HEK293 (cell line): ENCODE measurements at regions not wholly inside any gene's neighbourhood (a gene's known extent, or its start where the extent isn't known, plus 50 kb on each side); places are given as distances from the start of the nearest gene placed in this dataset.

Experiments
- CTCF ChIA-PET: fragments of 350-600 bp; formaldehyde crosslinking; extraction: SDS; loops from one replicate; lab custom pipeline; 2021; ENCODE audit warnings: antibody characterized with exemption; lab: Yijun Ruan, JAX
- POLR2A ChIA-PET: fragments of 300-600 bp; formaldehyde crosslinking; extraction: SDS; loops from one replicate; lab custom pipeline; 2020; ENCODE audit warnings: antibody characterized with exemption, inconsistent platforms; lab: Yijun Ruan, JAX
- H3K27ac ChIP-seq: fragments of 200-500 bp; sonication (Bioruptor generic); 2 replicates; pipeline ENCODE4 v1.5.1; 2014; ENCODE audit warnings: low read depth, low read length, control low read depth, inconsistent platforms; ENCODE audit errors: extremely low read depth
- H3K36me3 ChIP-seq, 2 experiments: fragments of 200-500 bp in 1 of 2; sonication (Bioruptor generic) in 1 of 2; 1 replicate in 1 of 2; 2 replicates in 1 of 2; pipeline ENCODE4 v1.5.1; 2014 to 2017; ENCODE audit warnings: inconsistent platforms in 2 of 2, low read length in 2 of 2; ENCODE audit not compliant: control insufficient read depth in 2 of 2, insufficient read depth in 1 of 2
- H3K4me1 ChIP-seq: fragments of 200-500 bp; sonication (Bioruptor generic); 2 replicates; pipeline ENCODE4 v1.5.1; 2014; ENCODE audit warnings: mild to moderate bottlenecking, low read length, inconsistent platforms; ENCODE audit not compliant: control insufficient read depth, insufficient read depth
- H3K4me3 ChIP-seq: 2 replicates; pipeline ENCODE4 v1.5.1; 2011; ENCODE audit warnings: low read depth, mild to moderate bottlenecking, control low read depth, low read length, moderate library complexity
- H3K9me3 ChIP-seq: fragments of 200-500 bp; sonication (Bioruptor generic); 2 replicates; pipeline ENCODE4 v1.5.1; 2014; ENCODE audit warnings: low read depth, low read length, inconsistent platforms; ENCODE audit not compliant: control insufficient read depth, insufficient read depth
- GLIS1 ChIP-seq: fragments of 450-650 bp; formaldehyde crosslinking; IDR thresholded peaks from 2 replicates; pipeline ENCODE4 v1.5.1; 2016; ENCODE audit warnings: missing biosample characterization, missing genetic modification characterization
- HOXA7 ChIP-seq: sonication (generic); formaldehyde crosslinking; IDR thresholded peaks from 2 replicates; pipeline ENCODE4 v1.8.1; 2022; ENCODE audit warnings: missing genetic modification reagents, borderline replicate concordance
- SETDB1 ChIP-seq: IDR thresholded peaks from one replicate; pipeline ENCODE4 v1.6.1; 2017; ENCODE audit warnings: mild to moderate bottlenecking, low read length, moderate library complexity, mixed read lengths; ENCODE audit not compliant: insufficient read length
- TCF7L2 ChIP-seq: IDR thresholded peaks from 2 replicates; pipeline ENCODE4 v1.6.1; 2011; ENCODE audit warnings: low read depth, mild to moderate bottlenecking, inconsistent platforms, low read length, moderate library complexity, borderline replicate concordance
- YY1 ChIP-seq: fragments of 450-650 bp; formaldehyde crosslinking; IDR thresholded peaks from 2 replicates; pipeline ENCODE4 v1.5.1; 2018; ENCODE audit warnings: missing biosample characterization, missing genetic modification characterization
- YY2 ChIP-seq: fragments of 450-650 bp; formaldehyde crosslinking; IDR thresholded peaks from 2 replicates; pipeline ENCODE4 v1.5.1; 2016; ENCODE audit warnings: missing biosample characterization, missing genetic modification characterization
- ZFP41 ChIP-seq: fragments of 450-650 bp; formaldehyde crosslinking; IDR thresholded peaks from 2 replicates; pipeline ENCODE4 v1.5.1; 2016; ENCODE audit warnings: missing biosample characterization, missing genetic modification characterization, borderline replicate concordance
- ZNF155 ChIP-seq: fragments of 450-650 bp; formaldehyde crosslinking; IDR thresholded peaks from 2 replicates; pipeline ENCODE4 v1.5.1; 2016; ENCODE audit warnings: missing biosample characterization, missing genetic modification characterization
- ZNF174 ChIP-seq: fragments of 450-650 bp; formaldehyde crosslinking; IDR thresholded peaks from 2 replicates; pipeline ENCODE4 v1.5.0; 2017; ENCODE audit warnings: missing biosample characterization, mild to moderate bottlenecking, missing genetic modification characterization
- ZNF184 ChIP-seq: fragments of 450-650 bp; IDR thresholded peaks from 2 replicates; pipeline ENCODE4 v1.5.1; 2018; ENCODE audit warnings: missing biosample characterization, mild to moderate bottlenecking, missing genetic modification characterization
- ZNF221 ChIP-seq: fragments of 450-650 bp; formaldehyde crosslinking; IDR thresholded peaks from 2 replicates; pipeline ENCODE4 v1.5.1; 2017; ENCODE audit warnings: missing biosample characterization, missing genetic modification characterization, borderline replicate concordance
- ZNF335 ChIP-seq: fragments of 450-650 bp; formaldehyde crosslinking; conservative IDR thresholded peaks from 2 replicates; pipeline ENCODE4 v1.5.1; 2016; ENCODE audit warnings: missing biosample characterization, missing genetic modification characterization
- ZNF362 ChIP-seq: fragments of 450-650 bp; formaldehyde crosslinking; IDR thresholded peaks from 2 replicates; pipeline ENCODE4 v1.5.1; 2016; ENCODE audit warnings: missing biosample characterization, missing genetic modification characterization
- ZNF404 ChIP-seq: fragments of 450-650 bp; formaldehyde crosslinking; IDR thresholded peaks from 2 replicates; pipeline ENCODE4 v1.5.1; 2017; ENCODE audit warnings: missing biosample characterization, missing genetic modification characterization
- ZNF488 ChIP-seq: fragments of 450-650 bp; formaldehyde crosslinking; IDR thresholded peaks from 2 replicates; pipeline ENCODE4 v1.5.1; 2016; ENCODE audit warnings: missing biosample characterization, missing genetic modification characterization
- ZNF521 ChIP-seq: fragments of 450-650 bp; formaldehyde crosslinking; IDR thresholded peaks from 2 replicates; pipeline ENCODE4 v1.5.1; 2017; ENCODE audit warnings: missing biosample characterization, mild to moderate bottlenecking, missing genetic modification characterization
- ZNF529 ChIP-seq: fragments of 450-650 bp; formaldehyde crosslinking; IDR thresholded peaks from 2 replicates; pipeline ENCODE4 v1.5.1; 2017; ENCODE audit warnings: missing genetic modification characterization, missing biosample characterization; ENCODE audit not compliant: insufficient replicate concordance
- ZNF548 ChIP-seq: fragments of 450-650 bp; formaldehyde crosslinking; IDR thresholded peaks from 2 replicates; pipeline ENCODE4 v1.5.1; 2016; ENCODE audit warnings: missing biosample characterization, missing genetic modification characterization
- ZNF621 ChIP-seq: fragments of 450-650 bp; formaldehyde crosslinking; IDR thresholded peaks from 2 replicates; pipeline ENCODE4 v1.5.1; 2017; ENCODE audit warnings: missing biosample characterization, missing genetic modification characterization
- ZNF707 ChIP-seq: fragments of 450-650 bp; formaldehyde crosslinking; IDR thresholded peaks from 2 replicates; pipeline ENCODE4 v1.5.1; 2016; ENCODE audit warnings: missing biosample characterization, missing genetic modification characterization
- ZNF791 ChIP-seq: fragments of 450-650 bp; formaldehyde crosslinking; IDR thresholded peaks from 2 replicates; pipeline ENCODE4 v1.5.1; 2016; ENCODE audit warnings: missing biosample characterization, missing genetic modification characterization
- ZSCAN16 ChIP-seq: fragments of 450-650 bp; formaldehyde crosslinking; IDR thresholded peaks from 2 replicates; pipeline ENCODE4 v1.5.1; 2016; ENCODE audit warnings: missing biosample characterization, missing genetic modification characterization
- ZSCAN5A ChIP-seq: fragments of 450-650 bp; formaldehyde crosslinking; IDR thresholded peaks from 2 replicates; pipeline ENCODE4 v1.5.1; 2016; ENCODE audit warnings: missing biosample characterization, missing genetic modification characterization

GRCh38 chrX:112247714-112248113, 165.1 kb upstream of the TRPC5 start:
- no peak for TF ChIP-seq ZSCAN5A (tag by site-specific recombination)
- no peak for TF ChIP-seq ZNF529 (tag by site-specific recombination)
- TF ChIP-seq ZNF621: no peak
- no peak for TF ChIP-seq ZNF184 (tag by site-specific recombination)
- TF ChIP-seq YY1 (tag by site-specific recombination): no peak
- no peak for TF ChIP-seq ZNF155 (tag by site-specific recombination)
- TF ChIP-seq ZNF404: no peak
- no peak for TF ChIP-seq YY2 (tag by site-specific recombination)
- TF ChIP-seq ZNF521 (tag by site-specific recombination): no peak
- no peak for TF ChIP-seq ZNF335 (tag by site-specific recombination)
- no peak for TF ChIP-seq ZSCAN16 (tag by site-specific recombination)
- TF ChIP-seq ZNF362 (tag by site-specific recombination): no peak
- no peak for TF ChIP-seq SETDB1
- TF ChIP-seq TCF7L2: no peak
- no peak for TF ChIP-seq ZFP41 (tag by site-specific recombination)
- no peak for TF ChIP-seq ZNF548 (tag by site-specific recombination)
- TF ChIP-seq ZNF791 (tag by site-specific recombination): no peak
- Histone ChIP-seq H3K4me3 (no peak overlapping the region), H3K4me1 (no peaks in the 10 kb centered on the region), H3K27ac (no peak overlapping the region), H3K9me3 (no peaks in the 10 kb centered on the region), H3K36me3 (no peaks in the 10 kb centered on the region)
- ChIA-PET POLR2A (no interaction called here), CTCF (interaction anchor here (0.7 kb wide), 1 partner anchor 49 kb away, joined by 5 read pairs; no protein-coding TSS in a partner anchor)

GRCh38 chrX:112235547-112235946, 153.0 kb upstream of the TRPC5 start:
- Histone ChIP-seq H3K36me3 (no peaks in the 10 kb centered on the region), H3K4me1 (no peaks in the 10 kb centered on the region), H3K27ac (no peak overlapping the region), H3K4me3 (no peak overlapping the region), H3K9me3 (no peaks in the 10 kb centered on the region)
- TF ChIP-seq ZNF707 (tag by site-specific recombination) (no peak), ZNF221 (tag by site-specific recombination) (no peak), ZNF488 (no peak), GLIS1 (tag by site-specific recombination) (no peak), ZNF174 (tag by site-specific recombination) (no peak), HOXA7 (no peak), ZFP41 (tag by site-specific recombination) (no peak)
- CTCF ChIA-PET: interaction anchor here (0.6 kb wide), 1 partner anchor 100 kb away, joined by 4 read pairs; no protein-coding TSS in a partner anchor
- POLR2A ChIA-PET: no interaction called here
